MCF 10A (cell line): ENCODE measurements at regions not wholly inside any gene's neighbourhood (a gene's known extent, or its start where the extent isn't known, plus 50 kb on each side); places are given as distances from the start of the nearest gene placed in this dataset.
A peak's percentile ranks its signal among the peaks of the same experiment; 100 is the strongest.

Experiments
- BruUV-seq: library from RNA; stranded (reverse); fragments of 400-500 nt; replicated peaks from 2 replicates; lab custom pipeline; 2021; lab: Mats Ljungman, UMichigan
- CTCF ChIA-PET: fragments of 300-600 bp; sonication (Branson Sonifier 250); formaldehyde crosslinking; extraction: SDS; loops from one replicate; lab custom pipeline; 2021; ENCODE audit warnings: antibody characterized with exemption, inconsistent platforms; lab: Yijun Ruan, JAX
- POLR2A ChIA-PET: fragments of 300-600, 350-650 bp; sonication (Branson Sonifier 250); formaldehyde crosslinking; extraction: SDS; loops from one replicate; lab custom pipeline; 2020; ENCODE audit warnings: antibody characterized with exemption, inconsistent platforms; lab: Yijun Ruan, JAX
- DNase-seq: peaks from one replicate; pipeline ENCODE4 v3.0.0-alpha.2; 2018; ENCODE audit not compliant: unreplicated experiment
- H3K27ac Mint-ChIP-seq: one replicate; pipeline ENCODE4 v1.8.0; 2022; ENCODE audit warnings: mild to moderate bottlenecking, low read depth, mixed read lengths; ENCODE audit not compliant: unreplicated experiment
- H3K27me3 Mint-ChIP-seq: one replicate; pipeline ENCODE4 v1.8.0; 2022; ENCODE audit warnings: mixed read lengths; ENCODE audit not compliant: insufficient read depth, unreplicated experiment
- H3K36me3 Mint-ChIP-seq: one replicate; pipeline ENCODE4 v1.8.0; 2022; ENCODE audit warnings: mild to moderate bottlenecking, moderate library complexity, mixed read lengths; ENCODE audit not compliant: insufficient read depth, unreplicated experiment
- H3K4me1 Mint-ChIP-seq: one replicate; pipeline ENCODE4 v1.8.0; 2022; ENCODE audit warnings: mixed read lengths; ENCODE audit not compliant: insufficient read depth, unreplicated experiment
- H3K4me3 Mint-ChIP-seq: one replicate; pipeline ENCODE4 v1.8.0; 2022; ENCODE audit warnings: mild to moderate bottlenecking, moderate library complexity, mixed read lengths; ENCODE audit not compliant: unreplicated experiment
- H3K9me3 Mint-ChIP-seq: one replicate; pipeline ENCODE4 v1.8.0; 2022; ENCODE audit warnings: mixed read lengths; ENCODE audit not compliant: unreplicated experiment
- intact Hi-C: fragments of 100-400 bp; cut with micrococcal nuclease; formaldehyde crosslinking; loops from 2 replicates; pipeline ENCODE4 v1.14.1; 2022
- TF ChIP-seq, protein P1 (sequence below): fragments of 200-600 bp; IDR thresholded peaks from one replicate; pipeline ENCODE4 v1.8.0; 2022; ENCODE audit warnings: antibody characterized with exemption, mild to moderate bottlenecking; ENCODE audit not compliant: unreplicated experiment

DNA sequence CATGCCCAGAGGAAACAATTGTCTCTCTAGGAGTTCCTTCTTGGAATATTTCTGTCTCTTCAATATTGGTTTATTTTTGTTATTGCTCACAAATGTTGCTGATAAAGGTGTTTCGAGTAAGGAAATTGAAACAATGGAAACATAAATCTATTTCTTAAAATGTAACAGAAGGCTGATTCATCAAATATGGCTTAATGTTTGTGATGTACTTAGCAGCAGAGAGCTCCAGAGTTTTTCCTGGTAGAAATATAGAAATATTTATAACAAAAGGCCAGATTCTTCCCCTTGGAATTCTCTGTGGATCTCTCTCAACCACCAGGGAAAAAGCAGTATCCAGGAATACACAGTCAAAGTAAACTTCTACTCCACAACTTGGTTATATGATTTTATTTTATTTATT is 149.2 kb upstream of the LRIG3 start:
- Mint-ChIP-seq H3K27me3 (no peaks in the 10 kb centered on the region), H3K4me3 (no peak overlapping the region), H3K4me1 (peaks cover 39% of the 10 kb centered on the region), H3K9me3 (no peaks in the 10 kb centered on the region), H3K36me3 (no peaks in the 10 kb centered on the region), H3K27ac (peak overlapping the region; percentile 75)
- TF ChIP-seq, protein P1, sequence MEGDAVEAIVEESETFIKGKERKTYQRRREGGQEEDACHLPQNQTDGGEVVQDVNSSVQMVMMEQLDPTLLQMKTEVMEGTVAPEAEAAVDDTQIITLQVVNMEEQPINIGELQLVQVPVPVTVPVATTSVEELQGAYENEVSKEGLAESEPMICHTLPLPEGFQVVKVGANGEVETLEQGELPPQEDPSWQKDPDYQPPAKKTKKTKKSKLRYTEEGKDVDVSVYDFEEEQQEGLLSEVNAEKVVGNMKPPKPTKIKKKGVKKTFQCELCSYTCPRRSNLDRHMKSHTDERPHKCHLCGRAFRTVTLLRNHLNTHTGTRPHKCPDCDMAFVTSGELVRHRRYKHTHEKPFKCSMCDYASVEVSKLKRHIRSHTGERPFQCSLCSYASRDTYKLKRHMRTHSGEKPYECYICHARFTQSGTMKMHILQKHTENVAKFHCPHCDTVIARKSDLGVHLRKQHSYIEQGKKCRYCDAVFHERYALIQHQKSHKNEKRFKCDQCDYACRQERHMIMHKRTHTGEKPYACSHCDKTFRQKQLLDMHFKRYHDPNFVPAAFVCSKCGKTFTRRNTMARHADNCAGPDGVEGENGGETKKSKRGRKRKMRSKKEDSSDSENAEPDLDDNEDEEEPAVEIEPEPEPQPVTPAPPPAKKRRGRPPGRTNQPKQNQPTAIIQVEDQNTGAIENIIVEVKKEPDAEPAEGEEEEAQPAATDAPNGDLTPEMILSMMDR = no peak
- no TSS peak for BruUV-seq
- ChIA-PET POLR2A (interaction anchor here (0.7 to 17.1 kb wide), 8 partner anchors 9 to 1640 kb away, joined by 3 to 389 read pairs (median 42); partner anchors contain the start of gene LRIG3), CTCF (interaction anchor here (0.6 kb wide), 2 partner anchors 16 to 176 kb away, joined by 3 read pairs; no protein-coding TSS in a partner anchor)
- no peak for DNase-seq
- intact Hi-C loops = no loop called here

DNA sequence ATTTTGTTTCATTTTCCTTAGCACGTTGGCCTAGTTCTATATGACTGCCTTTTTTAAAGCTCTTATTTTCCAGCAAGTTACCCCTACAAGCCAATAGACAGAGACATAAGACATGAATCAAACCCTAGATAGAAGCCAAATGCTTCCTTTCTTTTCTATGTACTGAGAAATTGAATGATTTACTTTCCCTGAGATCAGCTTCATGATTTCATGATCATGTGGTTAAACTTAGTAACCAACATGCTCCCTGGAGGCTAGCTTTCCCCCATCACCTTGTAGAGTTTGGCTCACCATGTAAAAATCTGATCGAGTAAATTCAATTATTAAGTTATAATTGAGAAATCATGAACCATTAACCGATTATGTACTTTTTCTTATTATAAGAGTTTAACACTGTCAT is 148.1 kb upstream of the LRIG3 start:
- DNase-seq = no peak
- ChIA-PET CTCF (interaction anchor here (0.6 to 3.0 kb wide), 3 partner anchors 8 to 730 kb away, joined by 3 to 16 read pairs (median 3); no protein-coding TSS in a partner anchor), POLR2A (interaction anchor here (5.7 to 17.1 kb wide), 4 partner anchors 10 to 148 kb away, joined by 59 to 389 read pairs (median 82); partner anchors contain the start of gene LRIG3)
- Mint-ChIP-seq H3K27me3 (no peaks in the 10 kb centered on the region), H3K4me1 (peaks cover 44% of the 10 kb centered on the region), H3K27ac (peak overlapping the region; percentile 9), H3K9me3 (no peaks in the 10 kb centered on the region), H3K36me3 (no peaks in the 10 kb centered on the region), H3K4me3 (no peak overlapping the region)
- intact Hi-C loops = no loop called here
- TF ChIP-seq, protein P1 = no peak
- BruUV-seq = no TSS peak

DNA sequence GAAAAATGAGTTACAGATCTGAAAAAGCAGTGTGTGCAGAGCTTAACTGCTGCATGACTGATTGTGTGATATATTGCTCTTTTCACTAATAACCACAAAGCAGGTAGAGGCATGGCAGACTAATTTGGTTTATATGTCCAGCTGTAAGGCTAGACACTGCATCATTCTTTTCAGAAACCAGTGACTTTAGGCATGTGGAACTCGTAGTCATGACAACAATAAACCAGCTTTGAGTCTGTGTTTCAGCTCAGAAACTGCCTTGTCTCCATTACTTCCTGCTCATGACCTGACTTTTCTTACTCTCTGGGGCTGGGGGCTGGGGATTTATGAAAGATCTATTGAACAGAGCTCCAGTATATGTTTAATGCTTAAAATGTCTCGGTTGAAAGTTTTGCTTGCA is 146.8 kb upstream of the LRIG3 start:
- Mint-ChIP-seq H3K36me3 (no peaks in the 10 kb centered on the region), H3K27ac (peak overlapping the region; percentile 9), H3K9me3 (no peaks in the 10 kb centered on the region), H3K4me1 (peaks cover 44% of the 10 kb centered on the region), H3K27me3 (no peaks in the 10 kb centered on the region), H3K4me3 (no peak overlapping the region)
- POLR2A ChIA-PET = interaction anchor here (0.7 to 17.1 kb wide), 8 partner anchors 11 to 1145 kb away, joined by 3 to 389 read pairs (median 32); partner anchors contain the start of gene LRIG3
- BruUV-seq = no TSS peak
- CTCF ChIA-PET = interaction anchor here (1.2 to 3.0 kb wide), 5 partner anchors 10 to 24 kb away, joined by 3 to 16 read pairs (median 5); no protein-coding TSS in a partner anchor
- intact Hi-C loops = no loop called here
- DNase-seq = no peak
- TF ChIP-seq, protein P1 = no peak

DNA sequence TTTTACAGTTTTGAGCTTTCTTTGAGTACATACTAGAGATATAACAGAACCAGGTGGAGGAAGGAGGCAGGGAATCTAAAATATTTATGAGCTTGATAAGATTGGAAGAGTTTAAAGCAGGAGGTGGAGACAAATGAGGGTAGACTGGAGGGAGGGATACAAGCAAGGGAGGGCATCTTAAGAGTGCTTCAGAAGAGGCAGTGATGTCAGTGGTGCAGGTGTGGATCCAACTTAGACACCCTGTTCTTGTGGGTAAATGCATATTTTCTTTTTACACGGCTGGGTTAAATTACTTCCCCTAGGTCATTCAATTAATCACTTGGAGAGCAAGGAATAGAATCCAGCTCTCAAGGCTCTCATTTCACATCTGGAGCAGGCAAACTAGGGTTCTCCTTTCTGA is 146.1 kb upstream of the LRIG3 start:
- no TSS peak for BruUV-seq
- H3K4me3 Mint-ChIP-seq = no peak overlapping the region
- ChIA-PET CTCF (interaction anchor here (0.6 to 3.0 kb wide), 8 partner anchors 10 to 716 kb away, joined by 3 to 16 read pairs (median 3); no protein-coding TSS in a partner anchor), POLR2A (interaction anchor here (1.2 to 17.1 kb wide), 6 partner anchors 12 to 146 kb away, joined by 3 to 389 read pairs (median 63); partner anchors contain the start of gene LRIG3)
- no peaks in the 10 kb centered on the region for H3K36me3 Mint-ChIP-seq
- H3K9me3 Mint-ChIP-seq = no peaks in the 10 kb centered on the region
- H3K27ac Mint-ChIP-seq = peak overlapping the region; percentile 9
- H3K4me1 Mint-ChIP-seq = peaks cover 39% of the 10 kb centered on the region
- DNase-seq = no peak
- no peaks in the 10 kb centered on the region for H3K27me3 Mint-ChIP-seq
- intact Hi-C loops = no loop called here
- TF ChIP-seq, protein P1 = no peak
